ENCODE measurements at regions not wholly inside any gene's neighbourhood (a gene's known extent, or its start where the extent isn't known, plus 50 kb on each side); places are given as distances from the start of the nearest gene placed in this dataset.
A peak's percentile ranks its signal among the peaks of the same experiment; 100 is the strongest.

GRCh38 chr5:146394486-146394885 is 52.6 kb upstream of the TCERG1 start:
- peak; percentile 52 for DNase-seq (ENCODE audit: low spot score)

- no peak for DNase-seq (ENCODE audit: low spot score)
These were observed 51.9 kb upstream of the TCERG1 start for GRCh38 chr5:146395193-146395592.
